ENCODE measurements at regions not wholly inside any gene's neighbourhood (a gene's known extent, or its start where the extent isn't known, plus 50 kb on each side); places are given as distances from the start of the nearest gene placed in this dataset.
A peak's percentile ranks its signal among the peaks of the same experiment; 100 is the strongest.

- Histone ChIP-seq H3K9me3 (no peaks in the 10 kb centered on the region), H3K4me1 (no peaks in the 10 kb centered on the region), H3K4me3 (no peak overlapping the region), H3K36me3 (ENCODE audit: insufficient read depth in 1 of 2, low read depth in 1 of 2) (no peaks in the 10 kb centered on the region), H3K27me3 (ENCODE audit: insufficient read depth in 3 of 3, low read length in 2 of 3) (no peaks in the 10 kb centered on the region), H3K27ac (no peak overlapping the region)
- TF ChIP-seq CTCF (IDR thresholded peaks at IDR 0.05), result no peak
- ATAC-seq (peak in 3 of 4 donors; percentile 60 to 74 (median 65)), DNase-seq (no peak)
- WGBS, 3 donors, result 58 to 80% (median 77%) methylated on average over 5 of the region's 5 CpGs
- intact Hi-C loops (cut with DNase I), result loop anchor here in 1 of 2 donors (10.0 kb wide), 1 partner anchor 63 kb away; no protein-coding TSS in a partner anchor
Measured at GRCh38 chrX:139077281-139078250, 366.0 kb upstream of the FGF13 start.

- ATAC-seq, result no peak
- no peaks in the 10 kb centered on the region for H3K36me3 ChIP-seq (ENCODE audit: insufficient read depth in 1 of 2, low read depth in 1 of 2)
- DNase-seq, result no peak
- H3K4me1 ChIP-seq, result no peaks in the 10 kb centered on the region
- TF ChIP-seq CTCF (IDR thresholded peaks at IDR 0.05), result no peak
- H3K4me3 ChIP-seq, result no peak overlapping the region
- H3K27me3 ChIP-seq (ENCODE audit: insufficient read depth in 3 of 3, low read length in 2 of 3), result no peaks in the 10 kb centered on the region
- WGBS, 3 donors, result 58 to 86% (median 83%) methylated on average over 2 of the region's 2 CpGs
- no peak overlapping the region for H3K27ac ChIP-seq
- intact Hi-C loops (cut with DNase I), result no loop called here
- H3K9me3 ChIP-seq, result no peaks in the 10 kb centered on the region
Measured at GRCh38 chrX:139063364-139063763, 351.8 kb upstream of the FGF13 start.

- no peak for TF ChIP-seq CTCF (IDR thresholded peaks at IDR 0.05)
Measured at GRCh38 chrX:139058831-139059495, 347.4 kb upstream of the FGF13 start.

GRCh38 chrX:139052461-139052860 is 340.9 kb upstream of the FGF13 start:
- Histone ChIP-seq H3K9me3 (no peaks in the 10 kb centered on the region), H3K4me3 (no peak overlapping the region), H3K4me1 (no peaks in the 10 kb centered on the region), H3K27ac (no peak overlapping the region), H3K36me3 (ENCODE audit: insufficient read depth in 1 of 2, low read depth in 1 of 2) (no peaks in the 10 kb centered on the region), H3K27me3 (ENCODE audit: insufficient read depth in 3 of 3, low read length in 2 of 3) (no peaks in the 10 kb centered on the region)
- ATAC-seq, result no peak
- TF ChIP-seq CTCF (IDR thresholded peaks at IDR 0.05), result no peak
- 76 to 93% (median 90%) methylated on average over 3 of the region's 3 CpGs for WGBS, 3 donors
- DNase-seq, result no peak
- intact Hi-C loops (cut with DNase I), result no loop called here

More at GRCh38 chrX:139058831-139059495, 347.4 kb upstream of the FGF13 start:
- DNase-seq (no peak), ATAC-seq (peak in 3 of 4 donors; percentile 46 to 73 (median 64))
- Histone ChIP-seq H3K4me1 (no peaks in the 10 kb centered on the region), H3K9me3 (no peaks in the 10 kb centered on the region), H3K27me3 (ENCODE audit: insufficient read depth in 3 of 3, low read length in 2 of 3) (no peaks in the 10 kb centered on the region), H3K36me3 (ENCODE audit: insufficient read depth in 1 of 2, low read depth in 1 of 2) (no peaks in the 10 kb centered on the region), H3K4me3 (no peak overlapping the region), H3K27ac (no peak overlapping the region)
- 48 to 70% (median 63%) methylated on average over 4 of the region's 4 CpGs for WGBS, 3 donors
- intact Hi-C loops (cut with DNase I), result no loop called here

Measured in psoas muscle (tissue), 7 donors.